GM19397 (cell line): ENCODE measurements at regions not wholly inside any gene's neighbourhood (a gene's known extent, or its start where the extent isn't known, plus 50 kb on each side); places are given as distances from the start of the nearest gene placed in this dataset.
"Not testable (repeated sequence)": the region's sequence is repeated elsewhere in the genome, so short reads cannot be mapped to it uniquely, and the experiment has no call there.

Source experiments
- ATAC-seq: cut with Tn5 transposase; IDR thresholded peaks from one replicate; pipeline ENCODE4 v1.9.1; 2021; ENCODE audit warnings: mild to moderate bottlenecking, moderate library complexity; ENCODE audit not compliant: unreplicated experiment

DNA sequence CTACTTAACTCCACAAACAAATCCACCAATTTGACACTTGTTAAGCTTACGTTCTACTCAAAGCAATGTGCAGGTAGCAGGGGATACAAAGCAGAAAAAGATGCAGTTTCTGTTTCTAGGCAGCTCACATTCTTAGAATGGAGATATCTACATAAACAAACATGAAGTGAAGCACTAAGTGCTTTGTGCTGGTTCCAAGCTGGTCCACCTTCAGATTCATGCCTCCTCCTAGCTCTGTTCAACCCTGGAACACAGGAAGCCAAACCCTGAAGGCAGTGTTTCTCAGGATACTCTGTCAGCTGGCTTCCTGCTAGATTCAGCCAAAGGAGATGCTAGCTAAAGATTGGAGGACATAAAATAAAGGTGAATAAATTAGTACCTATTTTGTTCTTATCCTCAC, 55.3 kb upstream of the NOL4 start:
- ATAC-seq = no peak

GRCh38 chr18:34280653-34281052, 55.9 kb upstream of the NOL4 start:
- no peak for ATAC-seq

GRCh38 chr18:34281290-34281689, 56.6 kb upstream of the NOL4 start:
- no peak for ATAC-seq

DNA sequence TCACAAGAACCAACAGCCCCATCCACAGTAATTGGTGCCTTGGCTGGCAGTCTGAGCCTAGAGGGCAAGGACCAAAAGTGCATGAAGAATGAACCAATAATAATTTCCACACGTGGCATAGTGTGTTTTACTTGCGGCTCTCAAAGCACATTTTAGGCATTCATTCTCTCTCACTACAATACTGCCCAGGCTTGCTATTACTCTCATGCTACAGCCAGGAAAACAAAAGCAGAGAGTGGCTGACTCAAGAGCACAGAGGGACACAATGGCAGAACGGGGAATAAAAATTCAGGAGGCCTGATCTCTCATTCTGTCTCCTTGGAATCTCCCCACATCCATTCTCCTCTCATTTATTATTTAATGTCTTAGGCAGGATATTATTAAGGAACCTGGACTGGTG, 57.0 kb upstream of the NOL4 start:
- ATAC-seq = no peak

DNA sequence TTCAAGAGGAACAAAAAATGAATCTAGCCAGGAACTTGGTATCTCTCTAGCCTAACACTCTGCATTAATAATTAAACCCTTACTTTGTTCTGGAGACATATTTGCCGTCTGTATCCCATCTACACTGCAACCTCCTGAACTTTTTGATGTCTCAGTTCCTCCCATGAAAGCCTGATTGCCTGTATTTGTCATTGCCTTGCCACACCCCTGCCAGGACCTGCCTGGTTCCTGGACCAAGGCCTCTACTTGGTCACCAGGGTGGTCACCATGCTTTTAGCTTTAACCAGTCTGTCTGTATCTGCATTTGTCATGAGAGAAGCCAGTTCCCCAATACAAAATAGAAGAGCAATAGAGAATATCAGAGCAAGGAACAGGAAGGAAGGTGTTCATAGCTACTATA, 58.8 kb upstream of the NOL4 start:
- no peak for ATAC-seq

DNA sequence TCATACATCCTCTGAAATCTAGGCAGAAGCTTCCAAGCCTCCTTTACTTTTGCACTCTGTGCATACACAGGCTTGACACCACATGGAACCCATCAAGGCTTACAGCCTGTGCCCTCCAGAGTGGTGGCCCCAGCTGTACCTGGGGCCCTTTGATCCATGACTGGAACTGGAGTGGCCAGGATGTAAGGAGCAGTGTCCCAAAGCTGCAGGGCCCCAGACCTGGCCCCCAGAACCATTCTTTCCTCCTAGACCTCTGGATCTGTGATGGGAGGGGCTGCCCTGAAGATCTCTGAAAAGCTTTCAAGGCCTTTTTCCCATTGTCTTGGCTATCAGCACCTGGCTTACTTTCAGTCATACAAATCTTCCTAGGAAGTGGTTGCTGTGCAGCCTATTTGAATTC, 63.1 kb upstream of the NOL4 start:
- no peak for ATAC-seq

DNA sequence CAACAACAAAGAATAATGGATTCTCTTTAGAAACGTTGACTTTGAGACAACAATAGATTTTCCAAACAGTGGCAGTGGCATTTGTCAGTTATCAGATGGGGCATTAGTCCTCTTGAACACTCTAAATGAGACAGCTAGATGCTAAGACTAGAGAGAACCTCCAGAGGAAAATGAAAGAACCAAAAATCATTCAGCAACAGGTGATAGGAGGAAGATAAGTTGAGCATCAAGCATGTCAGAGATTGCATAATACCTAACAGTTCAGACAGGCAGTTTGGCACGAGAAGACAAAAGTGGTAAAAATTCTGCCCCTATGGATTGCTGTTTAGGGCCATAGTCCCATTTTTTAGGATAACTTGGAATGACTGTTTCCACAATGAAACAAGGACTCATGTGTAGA, 67.9 kb upstream of the NOL4 start:
- ATAC-seq = no peak

GRCh38 chr18:34297287-34297686, 72.6 kb upstream of the NOL4 start:
- ATAC-seq = no peak

- ATAC-seq = no peak
These were observed 75.1 kb upstream of the NOL4 start for GRCh38 chr18:34299828-34300227.

DNA sequence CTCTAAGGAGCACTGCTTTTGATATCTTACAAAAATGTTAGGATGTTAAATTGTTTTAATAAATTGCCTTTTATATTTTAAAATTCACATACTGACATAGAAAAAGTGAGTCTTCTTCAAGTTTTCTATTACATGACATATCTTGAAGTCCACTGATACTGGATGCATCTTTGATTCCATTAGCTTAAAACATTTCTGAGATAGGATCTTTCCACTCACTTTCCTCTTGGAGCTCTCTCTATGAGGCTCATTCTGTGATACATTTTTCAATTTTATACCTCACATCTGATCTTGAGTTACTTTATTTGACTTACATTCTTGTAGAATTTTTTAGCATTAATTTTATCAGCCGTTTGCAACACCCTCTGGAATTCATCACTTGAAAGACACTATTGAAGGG, 86.8 kb upstream of the NOL4 start:
- no peak for ATAC-seq

DNA sequence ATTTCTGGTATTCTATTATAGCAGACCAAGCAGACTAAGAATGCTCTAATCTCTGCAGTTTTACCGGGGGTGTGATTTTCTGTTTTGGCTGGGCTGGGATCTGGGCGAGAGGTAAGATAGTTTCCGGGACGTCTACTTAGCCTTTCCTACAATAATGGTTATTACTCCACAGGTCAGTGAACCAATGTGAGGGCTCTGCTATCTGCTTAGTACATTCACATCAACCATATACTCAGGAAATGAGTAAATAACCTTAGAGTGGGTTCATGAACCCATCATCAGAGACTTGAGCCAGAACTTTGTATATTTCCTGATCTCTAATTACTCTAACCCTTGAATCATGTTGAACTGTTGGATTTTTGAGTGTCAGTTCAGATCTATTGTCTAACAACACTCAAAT, 90.1 kb upstream of the NOL4 start:
- ATAC-seq = no peak

DNA sequence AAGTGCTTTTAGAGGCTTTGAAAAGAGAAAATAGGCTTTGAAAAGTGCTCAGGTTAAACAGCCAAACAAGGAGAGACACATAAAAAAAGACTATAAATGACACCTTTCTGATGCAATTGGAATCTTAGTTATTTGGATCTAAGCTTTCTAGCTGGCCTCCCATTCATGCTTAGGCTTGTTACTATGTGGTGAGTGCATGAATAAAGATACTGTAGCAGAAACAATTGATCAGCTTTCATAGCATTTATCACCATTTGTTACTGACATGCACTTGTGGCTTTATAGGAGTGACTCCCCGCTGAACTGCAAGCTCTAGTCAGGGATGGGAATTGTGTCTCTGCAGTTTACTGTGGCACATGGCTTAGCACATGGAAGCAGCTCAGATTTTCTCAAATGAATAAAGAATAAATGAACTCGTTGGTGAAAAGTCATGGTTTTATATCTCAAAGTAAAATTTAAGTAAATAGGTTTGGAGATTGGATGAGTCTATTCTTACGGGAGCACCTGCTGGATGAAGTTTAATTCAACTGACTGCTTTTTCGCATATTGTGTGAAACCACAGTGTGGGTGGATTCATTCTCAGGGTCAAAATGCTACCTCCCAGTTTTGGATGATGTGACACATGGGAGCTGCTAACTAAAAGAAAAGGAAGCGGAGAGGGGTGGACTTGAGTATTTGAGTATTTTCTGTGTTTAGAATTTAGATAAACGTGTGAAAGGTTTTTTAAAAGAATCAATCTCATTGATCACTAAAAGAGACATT, 91.1 kb upstream of the NOL4 start:
- ATAC-seq = no peak

- ATAC-seq = no peak
These were observed 95.6 kb upstream of the NOL4 start for GRCh38 chr18:34320267-34320666.

DNA sequence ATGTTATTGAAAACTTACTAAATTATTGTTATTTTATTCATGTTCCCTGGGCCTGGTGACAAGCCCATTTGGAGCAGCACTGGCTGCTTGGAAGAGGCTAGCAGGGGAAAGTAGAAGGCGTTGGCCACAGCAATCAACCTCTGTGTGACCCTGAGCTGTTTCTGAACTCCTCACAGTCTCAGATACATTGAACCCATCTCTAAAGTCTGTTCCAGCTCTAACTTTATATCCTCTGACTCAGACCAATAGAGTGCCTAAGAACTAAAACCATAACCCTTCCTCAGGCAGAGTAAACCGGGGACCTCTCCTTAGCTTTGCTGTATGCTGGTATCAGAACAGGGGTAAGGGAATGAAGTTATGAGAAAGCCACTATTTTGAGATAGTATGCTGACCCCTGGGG, 96.4 kb upstream of the NOL4 start:
- peak; percentile 72 for ATAC-seq

GRCh38 chr18:34322365-34323289, 97.9 kb upstream of the NOL4 start:
- ATAC-seq = peak; percentile 66

DNA sequence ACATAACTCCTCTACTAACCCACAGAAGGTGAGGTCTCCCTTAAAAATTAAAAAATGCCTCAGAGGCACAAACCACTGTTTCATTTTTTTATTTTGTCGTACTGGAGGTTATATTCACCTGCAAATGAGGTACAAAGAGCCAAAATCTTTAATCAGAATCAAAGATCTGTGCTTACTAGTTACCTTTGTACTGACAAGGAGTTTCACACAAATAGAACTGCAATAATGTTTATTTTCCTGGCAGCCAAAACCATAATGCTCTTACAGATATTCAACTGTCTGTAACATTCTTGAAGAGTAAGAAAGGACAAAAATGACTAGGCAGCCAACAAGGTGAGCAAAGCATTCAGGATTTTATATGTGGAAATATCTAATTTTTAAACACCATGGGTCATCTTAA, 105.1 kb upstream of the NOL4 start:
- no peak for ATAC-seq

GRCh38 chr18:34330308-34330707, 105.6 kb upstream of the NOL4 start:
- no peak for ATAC-seq

DNA sequence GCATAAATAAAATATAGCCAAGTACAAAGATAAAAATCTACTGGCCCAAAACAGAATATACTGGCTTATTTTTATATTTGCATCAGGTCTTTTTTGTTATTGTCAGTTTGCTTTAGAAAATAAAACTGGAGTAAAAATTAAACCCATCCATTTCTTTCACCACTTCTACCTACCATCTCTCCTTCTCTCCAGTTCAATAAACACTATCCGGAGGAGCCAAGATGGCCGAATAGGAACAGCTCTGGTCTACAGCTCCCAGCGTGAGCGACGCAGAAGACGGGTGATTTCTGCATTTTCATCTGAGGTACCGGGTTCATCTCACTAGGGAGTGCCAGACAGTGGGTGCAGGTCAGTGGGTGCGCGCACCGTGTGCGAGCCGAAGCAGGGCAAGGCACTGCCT, 106.2 kb upstream of the NOL4 start:
- ATAC-seq = not testable (repeated sequence)

DNA sequence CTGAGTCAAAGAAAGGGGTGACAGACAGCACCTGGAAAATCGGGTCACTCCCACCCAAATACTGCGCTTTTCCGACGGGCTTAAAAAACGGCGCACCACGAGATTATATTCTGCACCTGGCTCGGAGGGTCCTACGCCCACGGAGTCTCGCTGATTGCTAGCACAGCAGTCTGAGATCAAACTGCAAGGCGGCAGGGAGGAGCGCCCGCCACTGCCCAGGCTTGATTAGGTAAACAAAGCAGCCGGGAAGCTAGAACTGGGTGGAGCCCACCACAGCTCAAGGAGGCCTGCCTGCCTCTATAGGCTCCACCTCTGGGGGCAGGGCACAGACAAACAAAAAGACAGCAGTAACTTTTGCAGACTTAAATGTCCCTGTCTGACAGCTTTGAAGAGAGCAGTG, 106.6 kb upstream of the NOL4 start:
- ATAC-seq = not testable (repeated sequence)

- no peak for ATAC-seq
These were observed 114.4 kb upstream of the NOL4 start for GRCh38 chr18:34339155-34339554.

DNA sequence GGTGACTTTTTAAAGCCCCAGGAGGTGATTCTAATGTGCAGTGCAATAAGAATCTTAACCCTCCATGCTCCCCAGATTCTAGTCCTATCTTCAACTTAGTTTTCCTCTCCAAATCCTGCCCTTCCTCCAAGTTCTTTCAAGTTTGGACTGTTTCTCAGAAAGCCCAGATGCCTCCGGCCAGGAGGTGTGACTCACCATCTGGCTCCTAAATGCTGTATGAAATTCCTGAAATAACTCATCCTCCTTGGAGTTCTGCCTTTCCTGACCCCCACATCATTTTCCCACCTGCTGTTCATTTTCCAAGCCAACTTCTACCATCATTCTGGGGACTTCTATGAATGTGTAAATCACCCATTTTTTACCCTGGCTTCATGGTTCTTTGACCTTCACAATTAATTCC, 118.2 kb upstream of the NOL4 start:
- no peak for ATAC-seq

- ATAC-seq = no peak
These were observed 121.0 kb upstream of the NOL4 start for GRCh38 chr18:34345738-34346137.
